Parathyroid adenoma (tissue), 2 donors: ENCODE measurements at regions not wholly inside any gene's neighbourhood (a gene's known extent, or its start where the extent isn't known, plus 50 kb on each side); places are given as distances from the start of the nearest gene placed in this dataset.

Experiments
- H2AFZ ChIP-seq: fragments of 300-600 bp; sonication (generic); one replicate; pipeline ENCODE4 v1.7.0; 2017; ENCODE audit warnings: antibody characterized with exemption, mild to moderate bottlenecking
- H3K27ac ChIP-seq: fragments of 300-600 bp; sonication (generic); one replicate; pipeline ENCODE4 v1.7.0; 2017
- H3K27me3 ChIP-seq: fragments of 300-600 bp; sonication (generic); one replicate; pipeline ENCODE4 v1.7.0; 2017; ENCODE audit warnings: low read length; ENCODE audit not compliant: control insufficient read depth, insufficient read depth
- H3K36me3 ChIP-seq: fragments of 300-600 bp; sonication (generic); one replicate; pipeline ENCODE4 v1.7.0; 2017; ENCODE audit warnings: low read length; ENCODE audit not compliant: control insufficient read depth, insufficient read depth
- H3K4me1 ChIP-seq: fragments of 300-600 bp; sonication (generic); one replicate; pipeline ENCODE4 v1.7.0; 2017; ENCODE audit warnings: control low read depth
- H3K4me2 ChIP-seq: fragments of 300-600 bp; sonication (generic); one replicate; pipeline ENCODE4 v1.7.0; 2017; ENCODE audit warnings: low read length
- H3K4me3 ChIP-seq: fragments of 300-600 bp; sonication (generic); one replicate; pipeline ENCODE4 v1.7.0; 2017; ENCODE audit warnings: low read depth, low read length
- H3K79me2 ChIP-seq: fragments of 300-600 bp; sonication (generic); one replicate; pipeline ENCODE4 v1.7.0; 2017; ENCODE audit warnings: control low read depth
- H3K9ac ChIP-seq: fragments of 300-600 bp; sonication (generic); one replicate; pipeline ENCODE4 v1.7.0; 2017; ENCODE audit warnings: mild to moderate bottlenecking
- H3K9me3 ChIP-seq: fragments of 300-600 bp; sonication (generic); one replicate; pipeline ENCODE4 v1.7.0; 2017; ENCODE audit warnings: low read length; ENCODE audit not compliant: control insufficient read depth
- CTCF ChIP-seq: fragments of 300-600 bp; sonication (generic); IDR thresholded peaks from one replicate; pipeline ENCODE4 v1.7.0; 2017; ENCODE audit warnings: antibody characterized with exemption, mild to moderate bottlenecking
- donor health status: primary hyperparathyroidism.

GRCh38 chr18:54433368-54433767 lies 75.7 kb downstream of the C18orf54 start:
- Histone ChIP-seq H3K4me1 (no peaks in the 10 kb centered on the region), H3K27me3 (no peaks in the 10 kb centered on the region), H3K27ac (no peak overlapping the region), H2AFZ (no peak overlapping the region), H3K4me2 (no peak overlapping the region), H3K4me3 (no peak overlapping the region), H3K36me3 (no peaks in the 10 kb centered on the region), H3K9ac (no peak overlapping the region), H3K79me2 (no peaks in the 10 kb centered on the region), H3K9me3 (no peaks in the 10 kb centered on the region)
- no peak for TF ChIP-seq CTCF

GRCh38 chr18:54433857-54434256 lies 76.2 kb downstream of the C18orf54 start:
- Histone ChIP-seq H3K4me2 (no peak overlapping the region), H3K36me3 (no peaks in the 10 kb centered on the region), H3K9me3 (no peaks in the 10 kb centered on the region)

GRCh38 chr18:54434453-54434852 lies 76.7 kb downstream of the C18orf54 start:
- H3K4me2 ChIP-seq: no peak overlapping the region
- no peaks in the 10 kb centered on the region for H3K9me3 ChIP-seq
- no peaks in the 10 kb centered on the region for H3K79me2 ChIP-seq
- H3K4me3 ChIP-seq: no peak overlapping the region
- no peak for TF ChIP-seq CTCF
- H3K4me1 ChIP-seq: no peaks in the 10 kb centered on the region
- H3K36me3 ChIP-seq: no peaks in the 10 kb centered on the region
- H3K27me3 ChIP-seq: no peaks in the 10 kb centered on the region
- H3K27ac ChIP-seq: no peak overlapping the region
- no peak overlapping the region for H3K9ac ChIP-seq
- H2AFZ ChIP-seq: no peak overlapping the region

More at GRCh38 chr18:54433857-54434256, 76.2 kb downstream of the C18orf54 start:
- Histone ChIP-seq H3K9ac (no peak overlapping the region), H3K4me1 (no peaks in the 10 kb centered on the region), H2AFZ (no peak overlapping the region), H3K4me3 (no peak overlapping the region), H3K27ac (no peak overlapping the region), H3K27me3 (no peaks in the 10 kb centered on the region), H3K79me2 (no peaks in the 10 kb centered on the region)
- no peak for TF ChIP-seq CTCF

GRCh38 chr18:54436501-54436900 lies 78.8 kb downstream of the C18orf54 start:
- Histone ChIP-seq H3K36me3 (no peaks in the 10 kb centered on the region), H3K79me2 (no peaks in the 10 kb centered on the region), H3K27ac (no peak overlapping the region), H2AFZ (no peak overlapping the region), H3K27me3 (no peaks in the 10 kb centered on the region), H3K4me2 (no peak overlapping the region), H3K9ac (no peak overlapping the region), H3K4me3 (no peak overlapping the region), H3K4me1 (no peaks in the 10 kb centered on the region), H3K9me3 (no peaks in the 10 kb centered on the region)
- no peak for TF ChIP-seq CTCF

GRCh38 chr18:54440292-54440691 lies 82.6 kb downstream of the C18orf54 start:
- Histone ChIP-seq H2AFZ (no peak overlapping the region), H3K4me1 (no peaks in the 10 kb centered on the region), H3K36me3 (no peaks in the 10 kb centered on the region), H3K27me3 (no peaks in the 10 kb centered on the region), H3K27ac (no peak overlapping the region), H3K4me2 (no peak overlapping the region), H3K9me3 (no peaks in the 10 kb centered on the region), H3K4me3 (no peak overlapping the region), H3K79me2 (no peaks in the 10 kb centered on the region), H3K9ac (no peak overlapping the region)
- no peak for TF ChIP-seq CTCF
